ENCODE measurements at regions not wholly inside any gene's neighbourhood (a gene's known extent, or its start where the extent isn't known, plus 50 kb on each side); places are given as distances from the start of the nearest gene placed in this dataset.
A peak's percentile ranks its signal among the peaks of the same experiment; 100 is the strongest.

DNA sequence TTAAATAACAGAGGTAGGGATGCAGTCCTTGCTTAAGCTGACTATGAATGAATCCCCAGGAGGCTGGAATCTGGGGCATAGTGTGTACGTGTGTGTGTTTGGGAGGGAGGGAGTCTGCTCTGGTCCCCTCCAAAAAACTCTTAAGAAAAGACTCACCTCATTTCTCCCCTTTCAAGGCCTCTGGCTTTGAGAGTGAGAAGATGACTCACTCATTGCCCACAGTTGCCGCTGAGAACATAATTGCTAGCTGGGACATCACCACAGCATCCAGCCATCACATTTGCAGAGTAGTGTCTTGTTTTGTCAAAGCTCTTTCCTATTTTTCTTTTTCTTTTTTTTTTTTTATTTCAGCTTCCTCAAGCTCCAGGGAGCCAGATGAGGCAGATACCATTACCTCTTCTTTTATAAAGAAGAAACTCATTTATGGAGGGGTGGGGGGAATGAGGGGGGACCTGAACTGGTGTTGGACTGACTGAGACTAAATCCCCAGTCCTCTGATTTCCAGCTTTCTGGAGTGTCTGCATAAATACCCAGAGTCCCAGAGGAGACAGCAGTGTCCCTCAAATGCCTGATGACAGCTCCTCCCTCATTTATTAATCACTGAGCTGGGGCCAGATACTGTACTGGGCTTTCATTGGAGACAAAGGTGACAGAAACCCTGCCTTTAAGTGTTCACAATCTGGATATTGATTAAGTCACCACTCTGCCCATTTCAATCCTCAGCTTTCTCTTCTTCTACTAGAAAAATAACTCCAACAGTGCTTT lies 61.9 kb upstream of the LAS1L start:
- Histone ChIP-seq H3K27ac (ENCODE audit: low read depth in 1 of 2, low read length in 2 of 2) (peak overlapping the region; percentile 22 to 85), H3K9ac (ENCODE audit: insufficient read depth, low read length, poor library complexity, severe bottlenecking) (peak overlapping the region; percentile 2), H3K4me1 (ENCODE audit: control insufficient read depth in 1 of 2, insufficient read depth in 2 of 2, low read length in 2 of 2) (peaks cover 44 to 47% of the 10 kb centered on the region in 2 donors), H3K4me3 (replicated peaks in 1 of 3; ENCODE audit: low read depth in 2 of 3, low read length in 3 of 3) (peak overlapping the region in 1 of 3 experiments; percentile 44), H3K79me2 (ENCODE audit: insufficient read depth, low read length) (peaks cover 21% of the 10 kb centered on the region), H3K9me3 (replicated peaks in 1 of 2; ENCODE audit: control insufficient read depth in 1 of 2, insufficient read depth in 1 of 2, low read length in 2 of 2) (no peaks in the 10 kb centered on the region), H3K36me3 (replicated peaks in 1 of 2; ENCODE audit: control insufficient read depth in 1 of 2, insufficient read depth in 2 of 2, low read length in 2 of 2) (no peaks in the 10 kb centered on the region), H2AFZ (ENCODE audit: insufficient read depth, low read depth, low read length, poor library complexity, severe bottlenecking) (no peak overlapping the region), H3K4me2 (replicated peaks; ENCODE audit: extremely low read depth, low read length, poor library complexity, severe bottlenecking) (peak overlapping the region; percentile 46), H4K20me1 (ENCODE audit: insufficient read depth, low read length) (no peaks in the 10 kb centered on the region), H3K27me3 (ENCODE audit: control insufficient read depth in 2 of 2, insufficient read depth in 2 of 2, low read length in 2 of 2) (peaks cover 0 to 20% of the 10 kb centered on the region in 2 donors)
- peaks cover 0 to 4% (median 0%) of the 10 kb centered on the region in 7 donors for H3K9me3 Mint-ChIP-seq
- intact Hi-C loops (cut with micrococcal nuclease), result loop anchor here (5.0 to 10.0 kb wide), 3 partner anchors 78 to 128 kb away; no protein-coding TSS in a partner anchor
- peaks cover 52% of the 10 kb centered on the region for H3K4me1 Mint-ChIP-seq
- H3K4me3 Mint-ChIP-seq, result peak overlapping the region in 1 of 2 donors; percentile 35
- peaks cover 0 to 29% (median 2%) of the 10 kb centered on the region in 3 donors for H3K27me3 Mint-ChIP-seq (ENCODE audit: low read depth in 3 of 3)
- TF ChIP-seq, protein P1, sequence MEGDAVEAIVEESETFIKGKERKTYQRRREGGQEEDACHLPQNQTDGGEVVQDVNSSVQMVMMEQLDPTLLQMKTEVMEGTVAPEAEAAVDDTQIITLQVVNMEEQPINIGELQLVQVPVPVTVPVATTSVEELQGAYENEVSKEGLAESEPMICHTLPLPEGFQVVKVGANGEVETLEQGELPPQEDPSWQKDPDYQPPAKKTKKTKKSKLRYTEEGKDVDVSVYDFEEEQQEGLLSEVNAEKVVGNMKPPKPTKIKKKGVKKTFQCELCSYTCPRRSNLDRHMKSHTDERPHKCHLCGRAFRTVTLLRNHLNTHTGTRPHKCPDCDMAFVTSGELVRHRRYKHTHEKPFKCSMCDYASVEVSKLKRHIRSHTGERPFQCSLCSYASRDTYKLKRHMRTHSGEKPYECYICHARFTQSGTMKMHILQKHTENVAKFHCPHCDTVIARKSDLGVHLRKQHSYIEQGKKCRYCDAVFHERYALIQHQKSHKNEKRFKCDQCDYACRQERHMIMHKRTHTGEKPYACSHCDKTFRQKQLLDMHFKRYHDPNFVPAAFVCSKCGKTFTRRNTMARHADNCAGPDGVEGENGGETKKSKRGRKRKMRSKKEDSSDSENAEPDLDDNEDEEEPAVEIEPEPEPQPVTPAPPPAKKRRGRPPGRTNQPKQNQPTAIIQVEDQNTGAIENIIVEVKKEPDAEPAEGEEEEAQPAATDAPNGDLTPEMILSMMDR (IDR thresholded peaks at IDR 0.05), result no peak
- WGBS (ENCODE audit: insufficient coverage), result no CpG with 5 or more reads among the region's 2 CpGs
- DNase-seq, result peak; percentile 51 to 64 (median 60)
- H3K36me3 Mint-ChIP-seq, result no peaks in the 10 kb centered on the region
- H3K27ac Mint-ChIP-seq, result peak overlapping the region; percentile 76 to 93 (median 87)

DNA sequence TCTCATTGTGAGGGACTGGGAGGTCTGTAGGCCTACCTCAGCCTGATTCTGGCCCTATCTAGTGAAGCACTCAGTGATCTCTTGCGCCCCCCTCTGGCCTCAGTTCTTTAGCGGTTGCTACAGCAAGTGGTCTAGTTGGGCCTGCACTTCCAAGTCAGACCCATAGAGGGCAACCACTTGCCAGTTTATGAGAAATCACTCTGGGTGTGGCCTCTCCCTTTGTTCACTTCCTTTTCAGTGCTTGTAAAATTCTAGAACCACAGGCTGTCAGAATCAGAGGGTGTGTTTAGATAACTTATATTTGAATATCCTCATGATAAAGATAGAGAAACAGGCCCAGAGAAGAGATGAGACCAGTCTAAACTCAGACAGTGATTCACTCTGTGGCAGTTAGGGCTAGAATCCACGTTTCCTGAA lies 60.9 kb upstream of the LAS1L start:
- intact Hi-C loops (cut with micrococcal nuclease), result loop anchor here (5.0 to 10.0 kb wide), 3 partner anchors 79 to 129 kb away; no protein-coding TSS in a partner anchor
- Mint-ChIP-seq H3K4me3 (no peak overlapping the region), H3K4me1 (peaks cover 49% of the 10 kb centered on the region), H3K9me3 (peaks cover 0 to 4% (median 0%) of the 10 kb centered on the region in 7 donors), H3K27ac (peak overlapping the region; percentile 76 to 93 (median 87)), H3K27me3 (ENCODE audit: low read depth in 3 of 3) (peaks cover 0 to 32% (median 2%) of the 10 kb centered on the region in 3 donors), H3K36me3 (no peaks in the 10 kb centered on the region)
- Histone ChIP-seq H4K20me1 (ENCODE audit: insufficient read depth, low read length) (no peaks in the 10 kb centered on the region), H3K4me1 (ENCODE audit: control insufficient read depth in 1 of 2, insufficient read depth in 2 of 2, low read length in 2 of 2) (peaks cover 35 to 38% of the 10 kb centered on the region in 2 donors), H3K9me3 (replicated peaks in 1 of 2; ENCODE audit: control insufficient read depth in 1 of 2, insufficient read depth in 1 of 2, low read length in 2 of 2) (no peaks in the 10 kb centered on the region), H3K79me2 (ENCODE audit: insufficient read depth, low read length) (peaks cover 21% of the 10 kb centered on the region), H3K27ac (ENCODE audit: low read depth in 1 of 2, low read length in 2 of 2) (peak overlapping the region in 1 of 2 donors; percentile 85), H3K9ac (ENCODE audit: insufficient read depth, low read length, poor library complexity, severe bottlenecking) (no peak overlapping the region), H3K4me3 (replicated peaks in 1 of 3; ENCODE audit: low read depth in 2 of 3, low read length in 3 of 3) (peak overlapping the region in 1 of 3 experiments; percentile 44), H2AFZ (ENCODE audit: insufficient read depth, low read depth, low read length, poor library complexity, severe bottlenecking) (peak overlapping the region; percentile 21), H3K27me3 (ENCODE audit: control insufficient read depth in 2 of 2, insufficient read depth in 2 of 2, low read length in 2 of 2) (peaks cover 0 to 24% of the 10 kb centered on the region in 2 donors), H3K36me3 (replicated peaks in 1 of 2; ENCODE audit: control insufficient read depth in 1 of 2, insufficient read depth in 2 of 2, low read length in 2 of 2) (no peaks in the 10 kb centered on the region), H3K4me2 (replicated peaks; ENCODE audit: extremely low read depth, low read length, poor library complexity, severe bottlenecking) (peak overlapping the region; percentile 46)
- peak; percentile 87 to 93 (median 93) for DNase-seq
- TF ChIP-seq, protein P1 (IDR thresholded peaks at IDR 0.05), result peak; percentile 92
- WGBS (ENCODE audit: insufficient coverage), result 0% methylated on average over 2 of the region's 3 CpGs

Measured in CD14-positive monocyte (primary cell).